ENCODE measurements at regions not wholly inside any gene's neighbourhood (a gene's known extent, or its start where the extent isn't known, plus 50 kb on each side); places are given as distances from the start of the nearest gene placed in this dataset.
"Not testable (repeated sequence)": the region's sequence is repeated elsewhere in the genome, so short reads cannot be mapped to it uniquely, and the experiment has no call there.

DNA sequence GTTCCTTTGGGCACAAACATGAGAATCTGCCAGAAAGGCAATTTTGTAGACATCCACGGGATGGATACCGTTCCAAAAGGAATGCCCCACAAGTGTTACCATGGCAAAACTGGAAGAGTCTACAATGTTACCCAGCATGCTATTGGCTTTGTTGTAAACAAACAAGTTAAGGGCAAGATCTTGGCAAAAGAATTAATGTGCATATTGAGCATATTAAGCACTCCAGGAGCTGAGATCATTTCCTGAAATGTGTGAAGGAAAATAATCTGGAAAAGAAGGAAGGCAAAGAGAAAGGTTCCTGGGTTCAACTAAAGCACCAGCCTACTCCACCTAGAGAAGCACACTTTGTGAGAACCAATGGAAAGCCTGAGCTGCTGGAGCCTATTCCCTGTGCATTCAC is 103.9 kb upstream of the ARG1 start:
- intact Hi-C loops (cut with micrococcal nuclease): no loop called here
- no peak for DNase-seq
- H3K9me3 Mint-ChIP-seq: peaks cover 0 to 3% (median under 1%) of the 10 kb centered on the region in 8 donors
- H3K4me1 ChIP-seq (ENCODE audit: insufficient read depth, low read length): no peaks in the 10 kb centered on the region
- no peak overlapping the region for H3K4me3 Mint-ChIP-seq
- CTCF ChIA-PET (ENCODE audit: partially characterized antibody): interaction anchor here (1.5 kb wide), 1 partner anchor 50 kb away, joined by 3 read pairs; no protein-coding TSS in a partner anchor
- POLR2A ChIA-PET (ENCODE audit: partially characterized antibody): no interaction called here
- no peak overlapping the region for H3K27ac Mint-ChIP-seq
- no peak overlapping the region for H3K27ac ChIP-seq (ENCODE audit: low read depth, low read length)
- no peaks in the 10 kb centered on the region for H3K9me3 ChIP-seq (ENCODE audit: control insufficient read depth in 1 of 2, low read length in 2 of 2)
- H3K27me3 Mint-ChIP-seq: no peaks in the 10 kb centered on the region
- no peaks in the 10 kb centered on the region for H3K36me3 Mint-ChIP-seq
- H3K27me3 ChIP-seq (ENCODE audit: insufficient read depth, low read length): no peaks in the 10 kb centered on the region
- no peaks in the 10 kb centered on the region for H3K36me3 ChIP-seq (ENCODE audit: insufficient read depth, low read length)
- no peaks in the 10 kb centered on the region for H3K4me1 Mint-ChIP-seq
- no peak overlapping the region for H3K4me3 ChIP-seq (ENCODE audit: low read length in 2 of 2)

DNA sequence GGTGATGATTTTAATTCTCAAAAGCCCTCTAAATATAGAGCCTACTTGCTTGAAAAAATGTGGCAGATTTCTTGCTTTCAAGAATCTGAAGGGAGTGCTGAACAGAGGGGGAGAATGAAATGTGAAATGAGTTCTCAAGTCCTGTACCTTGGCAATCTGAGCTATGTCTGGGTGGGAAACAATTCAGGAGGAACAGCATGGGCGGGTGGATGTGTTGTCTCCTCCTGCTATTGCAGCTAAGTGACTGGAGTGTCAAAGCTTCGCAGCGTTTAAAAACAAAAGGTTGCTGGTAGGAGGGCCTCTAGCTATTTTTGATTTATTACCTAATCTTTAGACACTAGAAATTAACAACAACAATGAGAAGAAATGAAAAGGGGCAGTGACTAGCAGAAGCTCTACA is 102.5 kb upstream of the ARG1 start:
- no peak overlapping the region for H3K4me3 ChIP-seq (ENCODE audit: low read length in 2 of 2)
- no peaks in the 10 kb centered on the region for H3K27me3 ChIP-seq (ENCODE audit: insufficient read depth, low read length)
- H3K27ac Mint-ChIP-seq: no peak overlapping the region
- H3K27ac ChIP-seq (ENCODE audit: low read depth, low read length): no peak overlapping the region
- H3K27me3 Mint-ChIP-seq: no peaks in the 10 kb centered on the region
- H3K36me3 ChIP-seq (ENCODE audit: insufficient read depth, low read length): no peaks in the 10 kb centered on the region
- H3K4me1 Mint-ChIP-seq: no peaks in the 10 kb centered on the region
- ChIA-PET CTCF (ENCODE audit: partially characterized antibody) (no interaction called here), POLR2A (ENCODE audit: partially characterized antibody) (no interaction called here)
- no peak overlapping the region for H3K4me3 Mint-ChIP-seq
- H3K9me3 ChIP-seq (ENCODE audit: control insufficient read depth in 1 of 2, low read length in 2 of 2): no peaks in the 10 kb centered on the region
- H3K4me1 ChIP-seq (ENCODE audit: insufficient read depth, low read length): no peaks in the 10 kb centered on the region
- H3K9me3 Mint-ChIP-seq: peaks cover 0 to 7% (median 3%) of the 10 kb centered on the region in 8 donors
- intact Hi-C loops (cut with micrococcal nuclease): no loop called here
- DNase-seq: no peak
- H3K36me3 Mint-ChIP-seq: peaks cover 0 to 1% of the 10 kb centered on the region in 2 donors

DNA sequence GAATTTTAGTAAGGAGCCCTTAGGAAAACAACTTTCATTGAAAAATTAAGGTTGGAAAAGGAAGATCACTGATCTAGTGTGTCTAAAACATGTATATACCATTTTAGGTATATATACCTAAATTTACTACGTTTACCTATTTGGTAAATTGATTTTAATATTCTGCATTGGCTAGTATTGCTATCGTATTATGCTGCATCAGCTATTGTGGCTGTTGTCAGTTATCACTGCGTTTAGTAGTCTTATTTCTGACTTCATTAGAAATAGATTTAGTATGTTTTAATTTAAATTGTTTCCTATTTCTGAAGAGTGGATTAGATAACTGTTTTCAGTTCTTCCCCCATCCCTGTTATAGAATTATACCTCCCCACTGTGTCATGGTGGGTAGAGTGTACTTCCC is 101.7 kb upstream of the ARG1 start:
- ChIA-PET POLR2A (ENCODE audit: partially characterized antibody) (no interaction called here), CTCF (ENCODE audit: partially characterized antibody) (no interaction called here)
- intact Hi-C loops (cut with micrococcal nuclease): no loop called here
- no peak overlapping the region for H3K4me3 ChIP-seq (ENCODE audit: low read length in 2 of 2)
- Mint-ChIP-seq H3K27ac (no peak overlapping the region), H3K4me1 (no peaks in the 10 kb centered on the region), H3K27me3 (no peaks in the 10 kb centered on the region), H3K36me3 (peaks cover 0 to 1% of the 10 kb centered on the region in 2 donors), H3K9me3 (peaks cover 0 to 9% (median 3%) of the 10 kb centered on the region in 8 donors), H3K4me3 (no peak overlapping the region)
- no peaks in the 10 kb centered on the region for H3K9me3 ChIP-seq (ENCODE audit: control insufficient read depth in 1 of 2, low read length in 2 of 2)
- no peak overlapping the region for H3K27ac ChIP-seq (ENCODE audit: low read depth, low read length)
- no peak for DNase-seq
- H3K27me3 ChIP-seq (ENCODE audit: insufficient read depth, low read length): no peaks in the 10 kb centered on the region
- H3K36me3 ChIP-seq (ENCODE audit: insufficient read depth, low read length): no peaks in the 10 kb centered on the region
- no peaks in the 10 kb centered on the region for H3K4me1 ChIP-seq (ENCODE audit: insufficient read depth, low read length)

DNA sequence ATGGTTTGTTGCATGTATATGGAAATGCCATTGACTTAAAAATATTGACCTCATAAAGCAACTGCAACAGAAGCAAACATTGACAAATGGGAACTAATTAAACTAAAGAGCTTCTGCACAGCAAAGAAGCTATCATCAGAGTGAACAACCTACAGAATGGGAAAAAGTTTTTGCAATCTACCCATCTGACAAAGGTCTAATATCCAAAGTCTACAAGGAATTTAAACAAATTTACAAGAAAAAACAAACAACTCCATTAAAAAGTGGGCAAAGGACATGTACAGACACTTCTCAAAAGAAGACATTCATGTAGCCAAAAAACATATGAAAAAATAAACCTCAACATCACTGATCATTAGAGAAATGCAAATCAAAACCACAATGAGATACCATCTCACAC is 99.7 kb upstream of the ARG1 start:
- CTCF ChIA-PET (ENCODE audit: partially characterized antibody): not testable (repeated sequence)

DNA sequence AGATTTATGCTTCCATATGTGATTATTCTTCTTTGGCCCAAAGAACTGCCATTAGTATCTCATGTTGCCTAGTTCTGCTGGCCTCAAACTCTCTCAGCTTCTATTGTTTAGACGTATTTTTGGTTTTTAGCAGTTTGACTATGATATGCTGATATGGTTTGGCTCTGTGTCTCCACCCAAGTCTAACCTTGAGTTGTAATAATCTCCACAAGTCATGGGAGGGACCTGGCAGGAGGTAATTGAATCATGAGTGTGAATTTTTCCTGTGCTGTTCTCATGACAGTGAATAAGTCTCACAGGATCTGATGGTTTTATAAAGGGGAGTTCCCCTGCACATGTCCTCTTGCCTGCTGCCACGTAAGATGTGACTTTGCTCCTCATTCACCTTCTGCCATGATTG is 96.7 kb upstream of the ARG1 start:
- Mint-ChIP-seq H3K27ac (no peak overlapping the region), H3K9me3 (peaks cover 0 to 13% (median 2%) of the 10 kb centered on the region in 8 donors), H3K27me3 (no peaks in the 10 kb centered on the region), H3K4me1 (no peaks in the 10 kb centered on the region), H3K4me3 (no peak overlapping the region), H3K36me3 (peaks cover 0 to 1% of the 10 kb centered on the region in 2 donors)
- Histone ChIP-seq H3K4me3 (ENCODE audit: low read length in 2 of 2) (no peak overlapping the region), H3K9me3 (ENCODE audit: control insufficient read depth in 1 of 2, low read length in 2 of 2) (no peaks in the 10 kb centered on the region), H3K27me3 (ENCODE audit: insufficient read depth, low read length) (no peaks in the 10 kb centered on the region), H3K36me3 (ENCODE audit: insufficient read depth, low read length) (no peaks in the 10 kb centered on the region), H3K27ac (ENCODE audit: low read depth, low read length) (no peak overlapping the region), H3K4me1 (ENCODE audit: insufficient read depth, low read length) (no peaks in the 10 kb centered on the region)
- intact Hi-C loops (cut with micrococcal nuclease): no loop called here
- DNase-seq: no peak
- ChIA-PET CTCF (ENCODE audit: partially characterized antibody) (interaction anchor here (1.5 kb wide), 1 partner anchor 20 kb away, joined by 3 read pairs; no protein-coding TSS in a partner anchor), POLR2A (ENCODE audit: partially characterized antibody) (no interaction called here)

More for the DNA sequence above, 99.7 kb upstream of the ARG1 start:
- H3K4me3 Mint-ChIP-seq; DNase-seq; H3K27me3 ChIP-seq (ENCODE audit: insufficient read depth, low read length); intact Hi-C loops (cut with micrococcal nuclease); H3K27ac ChIP-seq (ENCODE audit: low read depth, low read length); H3K4me1 Mint-ChIP-seq; H3K9me3 ChIP-seq (ENCODE audit: control insufficient read depth in 1 of 2, low read length in 2 of 2); H3K36me3 Mint-ChIP-seq; H3K4me3 ChIP-seq (ENCODE audit: low read length in 2 of 2); POLR2A ChIA-PET (ENCODE audit: partially characterized antibody); H3K4me1 ChIP-seq (ENCODE audit: insufficient read depth, low read length); H3K36me3 ChIP-seq (ENCODE audit: insufficient read depth, low read length); H3K27ac Mint-ChIP-seq; H3K27me3 Mint-ChIP-seq: not testable (repeated sequence)
- H3K9me3 Mint-ChIP-seq: peaks cover 0 to 13% (median 2%) of the 10 kb centered on the region in 8 donors

DNA sequence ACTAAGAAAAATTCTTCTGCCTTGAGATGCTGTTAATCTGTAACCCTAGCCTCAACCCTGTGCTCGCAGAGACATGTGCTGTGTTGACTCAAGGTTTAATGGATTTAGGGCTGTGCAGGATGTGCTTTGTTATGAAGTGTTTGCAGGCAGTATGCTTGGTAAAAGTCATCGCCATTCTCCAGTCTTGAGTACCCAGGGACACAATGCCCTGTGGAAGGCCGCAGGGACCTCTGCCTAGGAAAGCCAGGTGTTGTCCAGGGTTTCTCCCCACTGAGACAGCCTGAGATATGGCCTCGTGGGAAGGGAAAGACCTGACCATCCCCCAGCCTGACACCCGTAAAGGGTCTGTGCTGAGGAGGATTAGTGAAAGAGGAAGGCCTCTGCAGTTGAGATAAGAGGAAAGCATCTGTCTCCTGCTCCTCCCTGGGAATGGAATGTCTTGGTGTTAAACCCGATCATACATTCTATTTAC is 94.2 kb upstream of the ARG1 start:
- H3K4me3 ChIP-seq (ENCODE audit: low read length in 2 of 2); H3K4me1 ChIP-seq (ENCODE audit: insufficient read depth, low read length); CTCF ChIA-PET (ENCODE audit: partially characterized antibody); H3K27ac ChIP-seq (ENCODE audit: low read depth, low read length); H3K36me3 ChIP-seq (ENCODE audit: insufficient read depth, low read length); H3K4me1 Mint-ChIP-seq; H3K27ac Mint-ChIP-seq; intact Hi-C loops (cut with micrococcal nuclease); H3K36me3 Mint-ChIP-seq; H3K27me3 Mint-ChIP-seq; H3K27me3 ChIP-seq (ENCODE audit: insufficient read depth, low read length); DNase-seq; POLR2A ChIA-PET (ENCODE audit: partially characterized antibody); H3K9me3 ChIP-seq (ENCODE audit: control insufficient read depth in 1 of 2, low read length in 2 of 2); H3K4me3 Mint-ChIP-seq: not testable (repeated sequence)
- H3K9me3 Mint-ChIP-seq: peaks cover 0 to 18% (median 2%) of the 10 kb centered on the region in 8 donors

DNA sequence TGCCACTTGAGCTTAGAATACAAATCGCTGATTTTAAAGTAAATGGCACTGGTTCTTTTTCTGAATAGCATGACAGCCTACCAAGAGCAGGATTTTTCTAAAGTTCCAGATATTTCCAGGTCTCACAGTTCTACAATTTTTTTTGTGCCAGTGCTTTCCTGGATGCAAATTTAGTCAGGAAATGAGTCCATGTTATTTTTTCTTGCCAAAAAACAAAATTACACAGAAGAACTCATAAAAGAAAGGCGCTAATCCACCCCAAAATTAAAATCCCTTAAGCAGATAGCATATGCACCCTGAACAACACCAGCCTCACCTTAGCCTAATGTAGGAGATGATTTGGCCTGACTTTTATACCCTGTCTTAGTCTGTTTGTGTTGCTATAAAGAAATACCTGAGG is 86.4 kb upstream of the ARG1 start:
- ChIA-PET CTCF (ENCODE audit: partially characterized antibody) (interaction anchor here (2.1 kb wide), 1 partner anchor 47 kb away, joined by 4 read pairs; no protein-coding TSS in a partner anchor), POLR2A (ENCODE audit: partially characterized antibody) (no interaction called here)
- H3K27ac Mint-ChIP-seq: no peak overlapping the region
- H3K27me3 ChIP-seq (ENCODE audit: insufficient read depth, low read length): no peaks in the 10 kb centered on the region
- no peaks in the 10 kb centered on the region for H3K36me3 ChIP-seq (ENCODE audit: insufficient read depth, low read length)
- H3K4me3 Mint-ChIP-seq: no peak overlapping the region
- H3K27me3 Mint-ChIP-seq: peaks cover 2 to 4% of the 10 kb centered on the region in 2 donors
- H3K4me1 ChIP-seq (ENCODE audit: insufficient read depth, low read length): no peaks in the 10 kb centered on the region
- intact Hi-C loops (cut with micrococcal nuclease): no loop called here
- no peak overlapping the region for H3K4me3 ChIP-seq (ENCODE audit: low read length in 2 of 2)
- peaks cover 0 to 5% (median 0%) of the 10 kb centered on the region in 8 donors for H3K9me3 Mint-ChIP-seq
- peaks cover 0 to 1% (median 0%) of the 10 kb centered on the region in 4 donors for H3K4me1 Mint-ChIP-seq
- no peak overlapping the region for H3K27ac ChIP-seq (ENCODE audit: low read depth, low read length)
- DNase-seq: no peak
- peaks cover 0 to 3% of the 10 kb centered on the region in 2 donors for H3K36me3 Mint-ChIP-seq
- no peaks in the 10 kb centered on the region for H3K9me3 ChIP-seq (ENCODE audit: control insufficient read depth in 1 of 2, low read length in 2 of 2)

DNA sequence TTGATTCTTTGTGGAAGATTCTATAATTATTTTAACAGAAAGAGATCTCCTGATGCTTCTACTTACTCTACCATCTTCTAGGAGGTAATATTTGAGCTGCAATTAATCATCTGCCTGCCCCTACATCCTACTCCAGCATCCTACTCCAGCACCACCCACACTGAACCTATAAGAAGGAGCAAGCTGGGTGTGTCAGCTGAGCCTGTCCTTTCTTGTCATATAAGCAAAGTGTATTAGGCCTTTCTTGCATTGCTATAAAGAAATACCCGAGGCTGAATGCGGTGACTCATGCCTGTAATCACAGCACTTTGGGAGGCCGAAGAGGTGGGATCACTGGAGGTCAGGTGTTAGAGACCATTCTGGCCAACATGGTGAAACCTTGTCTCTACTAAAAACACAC is 84.2 kb upstream of the ARG1 start:
- Mint-ChIP-seq H3K4me1 (no peaks in the 10 kb centered on the region), H3K36me3 (peaks cover 0 to 3% of the 10 kb centered on the region in 2 donors), H3K27ac (no peak overlapping the region), H3K9me3 (peaks cover 0 to 1% (median 0%) of the 10 kb centered on the region in 8 donors), H3K27me3 (peaks cover 2 to 4% of the 10 kb centered on the region in 2 donors), H3K4me3 (no peak overlapping the region)
- ChIA-PET CTCF (ENCODE audit: partially characterized antibody) (no interaction called here), POLR2A (ENCODE audit: partially characterized antibody) (no interaction called here)
- no peak for DNase-seq
- no peaks in the 10 kb centered on the region for H3K36me3 ChIP-seq (ENCODE audit: insufficient read depth, low read length)
- intact Hi-C loops (cut with micrococcal nuclease): no loop called here
- no peak overlapping the region for H3K27ac ChIP-seq (ENCODE audit: low read depth, low read length)
- H3K9me3 ChIP-seq (ENCODE audit: control insufficient read depth in 1 of 2, low read length in 2 of 2): no peaks in the 10 kb centered on the region
- H3K27me3 ChIP-seq (ENCODE audit: insufficient read depth, low read length): no peaks in the 10 kb centered on the region
- H3K4me3 ChIP-seq (ENCODE audit: low read length in 2 of 2): no peak overlapping the region
- H3K4me1 ChIP-seq (ENCODE audit: insufficient read depth, low read length): no peaks in the 10 kb centered on the region

Measured in CD4-positive, alpha-beta memory T cell (primary cell).